Osteoblast (primary cell): ENCODE measurements at regions not wholly inside any gene's neighbourhood (a gene's known extent, or its start where the extent isn't known, plus 50 kb on each side); places are given as distances from the start of the nearest gene placed in this dataset.

ENCODE experiments used
- DNase-seq: peaks from one replicate; pipeline ENCODE4 v3.0.0; 2011; ENCODE audit warnings: low spot score, mixed read lengths; ENCODE audit not compliant: insufficient read length; ENCODE audit errors: missing footprints
- H2AFZ ChIP-seq: 2 replicates; pipeline ENCODE4 v1.6.0; 2011; ENCODE audit warnings: mild to moderate bottlenecking, low read length
- H3K27ac ChIP-seq: 2 replicates; pipeline ENCODE4 v1.5.1; 2011; ENCODE audit warnings: mild to moderate bottlenecking, low read depth, low read length, moderate library complexity
- H3K27me3 ChIP-seq: 2 replicates; pipeline ENCODE4 v1.6.0; 2012; ENCODE audit warnings: mild to moderate bottlenecking, control low read depth, inconsistent platforms, low read length, moderate library complexity; ENCODE audit not compliant: insufficient read depth
- H3K36me3 ChIP-seq: 2 replicates; pipeline ENCODE4 v1.5.1; 2011; ENCODE audit warnings: mild to moderate bottlenecking, low read length, control low read depth, moderate library complexity; ENCODE audit not compliant: insufficient read depth
- H3K4me1 ChIP-seq: 2 replicates; pipeline ENCODE4 v1.5.1; 2011; ENCODE audit warnings: mild to moderate bottlenecking, low read length, control low read depth, moderate library complexity; ENCODE audit not compliant: insufficient read depth
- H3K4me2 ChIP-seq: 2 replicates; pipeline ENCODE4 v1.6.0; 2011; ENCODE audit warnings: mild to moderate bottlenecking, low read length; ENCODE audit not compliant: insufficient read depth
- H3K4me3 ChIP-seq: fragments of 200-600 bp; sonication (generic); 3 replicates; pipeline ENCODE4 v1.5.1; 2012; ENCODE audit warnings: mild to moderate bottlenecking, low read length, inconsistent platforms; ENCODE audit not compliant: insufficient read depth
- H3K79me2 ChIP-seq: 2 replicates; pipeline ENCODE4 v1.6.0; 2012; ENCODE audit warnings: mild to moderate bottlenecking, low read length, control low read depth, inconsistent platforms; ENCODE audit not compliant: insufficient read depth
- H3K9me3 ChIP-seq: 2 replicates; pipeline ENCODE4 v1.5.1; 2011; ENCODE audit warnings: low read depth, low read length, control low read depth
- H4K20me1 ChIP-seq: 2 replicates; pipeline ENCODE4 v1.6.0; 2012; ENCODE audit warnings: mild to moderate bottlenecking, low read length, control low read depth; ENCODE audit not compliant: insufficient read depth
- TF ChIP-seq, protein P1 (sequence below): IDR thresholded peaks from 2 replicates; pipeline ENCODE4 v1.5.1; 2011; ENCODE audit warnings: mild to moderate bottlenecking, low read depth, low read length, moderate library complexity; ENCODE audit errors: extremely low read depth

DNA sequence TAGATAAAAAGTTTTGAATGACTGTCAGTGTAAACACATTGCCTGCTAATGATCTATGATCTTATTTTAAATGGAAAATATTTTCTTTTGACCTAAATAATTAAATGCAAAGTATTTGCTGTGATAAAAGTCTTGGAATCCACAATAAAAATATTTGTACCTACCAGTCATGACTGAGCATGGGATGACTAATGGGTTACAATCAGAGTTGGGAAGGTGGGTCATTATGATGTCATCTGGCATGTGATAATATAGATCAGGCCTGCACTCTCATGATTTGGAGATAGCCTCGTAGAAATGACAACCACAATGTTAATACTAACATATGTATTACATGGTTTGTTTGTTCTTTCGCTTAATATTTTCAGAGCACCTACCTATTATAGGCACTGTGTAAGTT is 848.8 kb upstream of the KLHL29 start:
- Histone ChIP-seq H3K4me1 (no peaks in the 10 kb centered on the region), H3K9me3 (peaks cover 6% of the 10 kb centered on the region), H2AFZ (no peak overlapping the region), H3K4me2 (no peak overlapping the region), H3K27me3 (no peaks in the 10 kb centered on the region), H3K4me3 (no peak overlapping the region), H3K36me3 (no peaks in the 10 kb centered on the region), H3K79me2 (no peaks in the 10 kb centered on the region), H4K20me1 (no peaks in the 10 kb centered on the region), H3K27ac (no peak overlapping the region)
- TF ChIP-seq, protein P1, sequence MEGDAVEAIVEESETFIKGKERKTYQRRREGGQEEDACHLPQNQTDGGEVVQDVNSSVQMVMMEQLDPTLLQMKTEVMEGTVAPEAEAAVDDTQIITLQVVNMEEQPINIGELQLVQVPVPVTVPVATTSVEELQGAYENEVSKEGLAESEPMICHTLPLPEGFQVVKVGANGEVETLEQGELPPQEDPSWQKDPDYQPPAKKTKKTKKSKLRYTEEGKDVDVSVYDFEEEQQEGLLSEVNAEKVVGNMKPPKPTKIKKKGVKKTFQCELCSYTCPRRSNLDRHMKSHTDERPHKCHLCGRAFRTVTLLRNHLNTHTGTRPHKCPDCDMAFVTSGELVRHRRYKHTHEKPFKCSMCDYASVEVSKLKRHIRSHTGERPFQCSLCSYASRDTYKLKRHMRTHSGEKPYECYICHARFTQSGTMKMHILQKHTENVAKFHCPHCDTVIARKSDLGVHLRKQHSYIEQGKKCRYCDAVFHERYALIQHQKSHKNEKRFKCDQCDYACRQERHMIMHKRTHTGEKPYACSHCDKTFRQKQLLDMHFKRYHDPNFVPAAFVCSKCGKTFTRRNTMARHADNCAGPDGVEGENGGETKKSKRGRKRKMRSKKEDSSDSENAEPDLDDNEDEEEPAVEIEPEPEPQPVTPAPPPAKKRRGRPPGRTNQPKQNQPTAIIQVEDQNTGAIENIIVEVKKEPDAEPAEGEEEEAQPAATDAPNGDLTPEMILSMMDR: no peak
- DNase-seq: no peak

DNA sequence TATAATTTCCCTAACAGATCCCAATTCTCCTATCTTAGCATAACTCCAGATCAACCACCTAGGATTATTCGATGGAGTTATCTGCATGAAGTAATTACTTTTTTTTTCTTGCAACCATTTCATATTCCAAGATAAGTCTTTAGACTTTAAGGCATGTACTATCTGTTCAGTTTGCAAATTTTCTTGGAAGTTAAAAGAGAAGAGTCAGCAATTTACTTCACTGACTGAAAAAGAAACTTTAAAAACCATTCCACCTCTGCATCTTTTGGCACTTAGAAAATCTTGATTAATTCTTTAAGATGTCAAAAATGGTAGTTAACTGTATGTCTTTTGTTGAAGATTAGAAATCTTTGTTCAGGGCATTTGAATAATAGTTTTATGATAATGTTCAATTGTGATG is 830.5 kb upstream of the KLHL29 start:
- Histone ChIP-seq H3K79me2 (no peaks in the 10 kb centered on the region), H3K27ac (no peak overlapping the region), H3K4me3 (no peak overlapping the region), H4K20me1 (no peaks in the 10 kb centered on the region), H3K27me3 (no peaks in the 10 kb centered on the region), H3K9me3 (peaks cover 2% of the 10 kb centered on the region), H3K4me1 (no peaks in the 10 kb centered on the region), H2AFZ (no peak overlapping the region), H3K36me3 (no peaks in the 10 kb centered on the region), H3K4me2 (no peak overlapping the region)
- DNase-seq: no peak
- TF ChIP-seq, protein P1: no peak

DNA sequence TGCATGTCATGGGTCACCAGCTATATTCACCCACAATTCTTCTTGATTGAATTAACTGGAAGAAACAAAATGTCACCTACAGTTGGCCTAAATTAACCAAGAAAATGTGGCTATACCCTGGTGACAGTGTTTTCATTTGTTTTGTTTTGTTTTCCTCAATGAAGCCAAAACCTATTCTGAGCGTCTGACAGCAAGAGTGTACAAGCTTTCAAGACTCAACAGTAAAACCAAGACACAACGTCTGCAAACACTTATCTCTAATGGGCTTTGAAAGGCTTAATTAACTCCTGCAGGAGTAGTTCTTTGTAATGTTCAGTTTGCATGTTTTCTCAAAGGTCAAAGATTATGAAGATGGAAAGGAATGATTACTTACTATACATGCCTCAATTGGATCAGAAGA is 827.6 kb upstream of the KLHL29 start:
- H3K36me3 ChIP-seq: no peaks in the 10 kb centered on the region
- H4K20me1 ChIP-seq: no peaks in the 10 kb centered on the region
- H3K4me3 ChIP-seq: no peak overlapping the region
- no peaks in the 10 kb centered on the region for H3K4me1 ChIP-seq
- DNase-seq: no peak
- no peak overlapping the region for H2AFZ ChIP-seq
- H3K4me2 ChIP-seq: no peak overlapping the region
- H3K27me3 ChIP-seq: no peaks in the 10 kb centered on the region
- no peaks in the 10 kb centered on the region for H3K9me3 ChIP-seq
- TF ChIP-seq, protein P1: no peak
- no peaks in the 10 kb centered on the region for H3K79me2 ChIP-seq
- H3K27ac ChIP-seq: no peak overlapping the region

DNA sequence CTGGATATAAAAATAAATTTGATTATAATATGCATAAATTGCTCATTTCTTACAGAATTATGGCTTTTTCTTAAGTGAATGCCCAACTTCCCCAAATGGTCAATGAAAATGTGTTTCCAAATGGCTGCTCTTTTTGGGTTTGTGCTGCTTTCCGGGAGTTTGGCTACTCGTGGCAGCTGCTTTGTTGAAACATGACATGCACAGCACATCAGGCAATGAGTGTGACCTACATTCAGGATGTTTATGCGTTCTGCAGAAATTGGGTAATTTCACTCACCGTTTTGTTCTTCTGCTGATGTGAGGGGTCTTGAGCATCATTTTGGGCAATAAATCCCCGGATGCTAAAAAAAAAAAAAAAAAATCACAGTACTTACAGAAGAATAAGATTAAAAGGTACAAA is 825.0 kb upstream of the KLHL29 start:
- DNase-seq: no peak
- no peaks in the 10 kb centered on the region for H3K36me3 ChIP-seq
- no peaks in the 10 kb centered on the region for H3K79me2 ChIP-seq
- H4K20me1 ChIP-seq: no peaks in the 10 kb centered on the region
- no peak overlapping the region for H3K4me2 ChIP-seq
- no peak overlapping the region for H3K27ac ChIP-seq
- H2AFZ ChIP-seq: no peak overlapping the region
- H3K4me1 ChIP-seq: no peaks in the 10 kb centered on the region
- H3K4me3 ChIP-seq: no peak overlapping the region
- TF ChIP-seq, protein P1: no peak
- peaks cover 2% of the 10 kb centered on the region for H3K9me3 ChIP-seq
- H3K27me3 ChIP-seq: no peaks in the 10 kb centered on the region
